Heart left ventricle (tissue), 16 donors: ENCODE measurements at regions not wholly inside any gene's neighbourhood (a gene's known extent, or its start where the extent isn't known, plus 50 kb on each side); places are given as distances from the start of the nearest gene placed in this dataset.

Source experiments
- ATAC-seq, 4 donors: fragments of 200-7000 bp; cut with Tn5 transposase; one replicate each; pipeline ENCODE4 v1.9.1; 2020 to 2022; ENCODE audit warnings: moderate library complexity in 4 of 4, mild to moderate bottlenecking in 3 of 4, moderate number of reproducible peaks in 1 of 4
- DNase-seq, 5 donors: peaks; one replicate each; pipeline ENCODE4 v3.0.0-alpha.2; 2020
- H3K27ac ChIP-seq, 12 donors: fragments of 200-600 bp; sonication (generic) in 4 of 12; one replicate each; pipeline versions ENCODE4 v1.5.0 to v1.8.0; 2016 to 2022; ENCODE audit warnings: mild to moderate bottlenecking in 2 of 12
- H3K27me3 ChIP-seq, 9 donors: fragments of 200-600 bp; sonication (generic) in 2 of 9; one replicate each; pipeline versions ENCODE4 v1.5.1 to v1.8.0; 2016 to 2022; ENCODE audit warnings: mild to moderate bottlenecking in 3 of 9
- H3K36me3 ChIP-seq, 9 donors: fragments of 200-600 bp; sonication (generic) in 2 of 9; one replicate each; pipeline versions ENCODE4 v1.5.0 to v1.8.0; 2018 to 2022; ENCODE audit warnings: mild to moderate bottlenecking in 2 of 9
- H3K4me1 ChIP-seq, 12 donors: fragments of 200-600 bp; sonication (generic) in 4 of 12; one replicate each; pipeline versions ENCODE4 v1.5.0 to v1.8.0; 2016 to 2022; ENCODE audit warnings: mild to moderate bottlenecking in 3 of 12
- H3K4me3 ChIP-seq, 12 donors: fragments of 200-600 bp; sonication (generic) in 4 of 12; one replicate each; pipeline versions ENCODE4 v1.5.0 to v1.8.0; 2017 to 2022; ENCODE audit warnings: mild to moderate bottlenecking in 9 of 12, moderate library complexity in 4 of 12
- H3K9me3 ChIP-seq, 12 donors: fragments of 200-600 bp; sonication (generic) in 4 of 12; one replicate each; pipeline versions ENCODE4 v1.5.0 to v1.8.0; 2016 to 2022; ENCODE audit warnings: mild to moderate bottlenecking in 1 of 12
- POLR2A ChIP-seq, 2 donors: fragments of 450-650 bp; IDR thresholded peaks; one replicate each; pipeline ENCODE4 v1.6.1; 2017; ENCODE audit warnings: antibody characterized with exemption in 2 of 2, mild to moderate bottlenecking in 2 of 2, moderate library complexity in 2 of 2
- WGBS, 4 donors: extraction: QIAGEN DNeasy Blood & Tissue Kit in 2 of 4; methylation state at CpG; one replicate each; pipeline versions ENCODE4 v1.1.5 to v1.1.7; 2013 to 2018; 5-methylcytosine and 5-hydroxymethylcytosine counted together
- intact Hi-C, 10 donors: fragments of 100-400 bp; cut with DNase I; formaldehyde crosslinking; loops; one replicate each; pipeline versions ENCODE4 v1.11.1 to v1.14.2; 2022
- TF ChIP-seq, protein P1 (sequence below), 12 donors: fragments of 200-600 bp; sonication (generic) in 4 of 12; IDR thresholded peaks; one replicate each; pipeline versions ENCODE4 v1.5.0 to v1.8.0; 2018 to 2022; ENCODE audit warnings: antibody characterized with exemption in 12 of 12, mild to moderate bottlenecking in 5 of 12
- donor health status: ischemic (EF 13 %, LVEDD 7.1; RV severe dilation, severe dysfunction).
- donor health status: healthy with polysubstance abuse.
- donor health status: DM: no; HTN: yes; CAD: no.
- donor health status: DM: no; HTN: no; CAD: no.
- donor health status: ischemic (EF 25% LVEDD 6.9; RV normal size, moderate dysfunction).
- donor health status: ischemic (EF 25% LVEDD 5.7; RV mildly dilated, moderate dysfunction).
- donor health status: healthy.
- donor health status: DM: yes; HTN: yes; CAD: no.
- donor health status: ischemic (EF 35%, LVEDD 5.7; RV mildly dilated, moderate dysfunction).
- donor health status: nonischemic (EF 11% LVEDD 7.7; RV severe dilation, severe dysfunction).
- donor health status: DM: yes; HTN: yes; CAD: no.
- donor health status: PGD.
- donor health status: ischemic (EF 29% LVEDD 5.4; RV normal size, mild dysfunction).
- donor health status: nonischemic (EF 23%, LVEDD 6.1; RV moderate dilation, normal function).

DNA sequence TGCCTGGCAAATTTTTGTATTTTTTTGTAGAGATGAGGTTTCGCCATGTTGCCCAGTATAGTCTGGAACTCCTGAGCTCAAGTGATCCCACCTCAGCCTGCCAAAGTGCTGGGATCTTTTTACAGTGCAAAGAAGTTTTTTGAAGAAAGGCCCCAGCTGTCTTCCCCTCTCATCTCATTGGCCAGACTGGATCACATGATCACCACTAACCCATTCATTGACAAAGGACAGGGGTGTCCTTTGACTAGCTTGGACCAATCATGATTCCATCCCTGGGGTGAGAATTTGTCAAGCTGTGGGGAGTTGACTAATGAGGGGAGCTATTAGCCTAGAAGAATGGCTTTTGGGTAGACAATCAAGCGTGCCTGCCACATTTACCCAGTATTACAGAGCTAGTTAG is 232.9 kb upstream of the TANK start:
- no peaks in the 10 kb centered on the region for H3K36me3 ChIP-seq
- no peaks in the 10 kb centered on the region for H3K27me3 ChIP-seq
- no peak for TF ChIP-seq POLR2A (IDR thresholded peaks at IDR 0.05)
- TF ChIP-seq, protein P1, sequence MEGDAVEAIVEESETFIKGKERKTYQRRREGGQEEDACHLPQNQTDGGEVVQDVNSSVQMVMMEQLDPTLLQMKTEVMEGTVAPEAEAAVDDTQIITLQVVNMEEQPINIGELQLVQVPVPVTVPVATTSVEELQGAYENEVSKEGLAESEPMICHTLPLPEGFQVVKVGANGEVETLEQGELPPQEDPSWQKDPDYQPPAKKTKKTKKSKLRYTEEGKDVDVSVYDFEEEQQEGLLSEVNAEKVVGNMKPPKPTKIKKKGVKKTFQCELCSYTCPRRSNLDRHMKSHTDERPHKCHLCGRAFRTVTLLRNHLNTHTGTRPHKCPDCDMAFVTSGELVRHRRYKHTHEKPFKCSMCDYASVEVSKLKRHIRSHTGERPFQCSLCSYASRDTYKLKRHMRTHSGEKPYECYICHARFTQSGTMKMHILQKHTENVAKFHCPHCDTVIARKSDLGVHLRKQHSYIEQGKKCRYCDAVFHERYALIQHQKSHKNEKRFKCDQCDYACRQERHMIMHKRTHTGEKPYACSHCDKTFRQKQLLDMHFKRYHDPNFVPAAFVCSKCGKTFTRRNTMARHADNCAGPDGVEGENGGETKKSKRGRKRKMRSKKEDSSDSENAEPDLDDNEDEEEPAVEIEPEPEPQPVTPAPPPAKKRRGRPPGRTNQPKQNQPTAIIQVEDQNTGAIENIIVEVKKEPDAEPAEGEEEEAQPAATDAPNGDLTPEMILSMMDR (IDR thresholded peaks at IDR 0.05): no peak
- H3K4me3 ChIP-seq: no peak overlapping the region
- no peak overlapping the region for H3K27ac ChIP-seq
- 46 to 50% (median 48%) methylated on average over 2 of the region's 2 CpGs for WGBS, 4 donors
- ATAC-seq (no peak), DNase-seq (no peak)
- H3K9me3 ChIP-seq: no peaks in the 10 kb centered on the region
- peaks cover 0 to 20% (median 0%) of the 10 kb centered on the region in 12 donors for H3K4me1 ChIP-seq
- intact Hi-C loops: loop anchor here in 1 of 10 donors (10.0 kb wide), 1 partner anchor 603 kb away; no protein-coding TSS in a partner anchor

DNA sequence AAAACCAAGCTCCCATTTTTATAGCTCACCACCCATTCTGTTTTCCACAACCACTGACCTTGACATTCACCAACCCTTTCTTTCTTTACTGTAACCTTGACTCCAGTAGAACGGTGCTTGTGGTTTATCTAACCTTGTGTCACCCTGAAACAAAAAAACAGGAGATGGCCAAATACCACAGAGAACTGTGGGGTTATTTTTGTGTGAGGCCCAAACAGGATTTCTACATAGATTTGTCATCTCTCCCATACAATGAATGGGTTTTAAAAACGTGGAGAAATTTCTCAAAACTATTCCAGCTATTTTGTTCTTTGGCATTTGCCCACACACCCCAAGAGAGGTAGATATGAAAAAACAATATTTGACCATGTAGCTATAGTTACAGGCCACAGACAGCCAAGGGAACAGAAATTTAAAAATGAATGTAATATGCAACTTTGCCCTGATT is 231.3 kb upstream of the TANK start:
- Histone ChIP-seq H3K27me3 (no peaks in the 10 kb centered on the region), H3K36me3 (no peaks in the 10 kb centered on the region), H3K4me1 (peaks cover 0 to 20% (median 0%) of the 10 kb centered on the region in 12 donors), H3K9me3 (no peaks in the 10 kb centered on the region), H3K4me3 (no peak overlapping the region), H3K27ac (no peak overlapping the region)
- DNase-seq: no peak
- intact Hi-C loops: loop anchor here in 1 of 10 donors (10.0 kb wide), 1 partner anchor 604 kb away; no protein-coding TSS in a partner anchor
- 18 to 26% (median 22%) methylated on average over 2 of the region's 2 CpGs for WGBS, 4 donors
- peak in 2 of 4 donors; percentile 52 to 62 for ATAC-seq
- TF ChIP-seq, protein P1 (IDR thresholded peaks at IDR 0.05): no peak
- TF ChIP-seq POLR2A (IDR thresholded peaks at IDR 0.05): no peak

DNA sequence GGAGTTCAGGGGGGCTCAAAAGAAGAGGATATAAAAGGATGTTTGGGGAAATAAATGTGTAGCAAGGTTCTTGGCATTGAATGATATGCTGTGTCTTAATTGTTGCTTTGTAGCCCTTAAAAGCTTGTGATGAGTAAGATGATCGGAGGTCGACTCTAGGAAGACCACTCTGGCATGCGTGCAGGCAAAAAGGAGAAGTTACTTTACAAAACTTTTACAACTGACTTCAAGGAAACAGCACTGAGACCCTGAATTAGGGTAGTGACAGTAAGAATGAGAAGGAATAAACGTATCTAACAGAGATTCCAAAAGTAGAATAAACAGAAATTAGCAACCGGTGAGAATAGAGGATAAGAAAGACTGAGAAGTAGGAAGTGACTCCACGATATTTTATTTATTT is 228.7 kb upstream of the TANK start:
- no peak overlapping the region for H3K27ac ChIP-seq
- H3K36me3 ChIP-seq: no peaks in the 10 kb centered on the region
- H3K4me3 ChIP-seq: no peak overlapping the region
- intact Hi-C loops: no loop called here
- DNase-seq (no peak), ATAC-seq (no peak)
- WGBS, 4 donors: 79 to 91% (median 83%) methylated on average over 6 of the region's 6 CpGs
- TF ChIP-seq, protein P1 (IDR thresholded peaks at IDR 0.05): no peak
- TF ChIP-seq POLR2A (IDR thresholded peaks at IDR 0.05): no peak
- peaks cover 0 to 20% (median 0%) of the 10 kb centered on the region in 12 donors for H3K4me1 ChIP-seq
- H3K9me3 ChIP-seq: no peaks in the 10 kb centered on the region
- no peaks in the 10 kb centered on the region for H3K27me3 ChIP-seq

DNA sequence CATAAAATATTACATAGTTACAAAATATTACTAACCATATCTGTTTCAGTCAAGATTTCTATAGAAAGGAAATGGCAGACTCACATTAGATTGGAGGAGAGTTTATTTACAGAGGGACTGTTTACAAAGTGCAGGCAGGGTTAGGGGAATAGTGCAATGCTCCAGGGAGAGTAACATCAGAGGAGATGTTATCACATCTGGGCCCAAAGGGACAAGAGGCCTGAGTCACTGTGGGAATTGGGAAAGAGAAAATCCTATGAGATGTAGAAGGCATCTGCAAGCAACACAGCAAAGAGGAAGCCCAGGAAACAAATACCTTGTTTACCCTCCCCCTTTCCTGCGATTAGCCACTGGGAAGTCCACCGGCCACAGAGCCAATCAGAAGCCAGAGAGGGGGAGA is 227.3 kb upstream of the TANK start:
- Histone ChIP-seq H3K27me3 (no peaks in the 10 kb centered on the region), H3K36me3 (no peaks in the 10 kb centered on the region), H3K27ac (no peak overlapping the region), H3K4me1 (peaks cover 0 to 16% (median 0%) of the 10 kb centered on the region in 12 donors), H3K9me3 (no peaks in the 10 kb centered on the region), H3K4me3 (no peak overlapping the region)
- ATAC-seq (peak in 1 of 4 donors; percentile 45), DNase-seq (no peak)
- 65 to 80% (median 74%) methylated on average over 2 of the region's 2 CpGs for WGBS, 4 donors
- intact Hi-C loops: no loop called here
- no peak for TF ChIP-seq POLR2A (IDR thresholded peaks at IDR 0.05)
- TF ChIP-seq, protein P1 (IDR thresholded peaks at IDR 0.05): no peak
